WTC11 (cell line): ENCODE measurements at regions not wholly inside any gene's neighbourhood (a gene's known extent, or its start where the extent isn't known, plus 50 kb on each side); places are given as distances from the start of the nearest gene placed in this dataset.

Experiments used
- ATAC-seq: fragments of 200-7000 bp; cut with Tn5 transposase; 2 replicates; pipeline ENCODE4 v1.10.0; 2021; ENCODE audit warnings: mild to moderate bottlenecking, moderate library complexity
- CTCF ChIA-PET: fragments of 300-600 bp; sonication (Branson Sonifier 250); formaldehyde crosslinking; loops from one replicate; lab custom pipeline; 2021; ENCODE audit warnings: antibody characterized with exemption; lab: Charles Lee
- POLR2A ChIA-PET: fragments of 350-600 bp; sonication (Branson Sonifier 250); formaldehyde crosslinking; loops from one replicate; lab custom pipeline; 2021; ENCODE audit warnings: antibody characterized with exemption; lab: Charles Lee
- DNase-seq: peaks from one replicate; pipeline ENCODE4 v3.0.0; 2021; ENCODE audit warnings: low spot score
- H3K27ac Mint-ChIP-seq: 2 replicates; pipeline ENCODE4 v1.8.0; 2021; ENCODE audit warnings: mixed read lengths
- H3K27me3 Mint-ChIP-seq: 2 replicates; pipeline ENCODE4 v1.8.0; 2021; ENCODE audit warnings: low read depth, mild to moderate bottlenecking, moderate library complexity, mixed read lengths
- H3K36me3 Mint-ChIP-seq: 2 replicates; pipeline ENCODE4 v1.8.0; 2021; ENCODE audit warnings: mixed read lengths
- H3K4me1 Mint-ChIP-seq: 2 replicates; pipeline ENCODE4 v1.8.0; 2022; ENCODE audit warnings: mixed read lengths
- H3K4me3 Mint-ChIP-seq: 2 replicates; pipeline ENCODE4 v1.8.0; 2021; ENCODE audit warnings: mild to moderate bottlenecking, moderate library complexity, mixed read lengths
- H3K9me3 Mint-ChIP-seq: 2 replicates; pipeline ENCODE4 v1.8.0; 2021; ENCODE audit warnings: mixed read lengths
- AFF4 ChIP-seq: sonication (generic); formaldehyde crosslinking; IDR thresholded peaks from 2 replicates; pipeline ENCODE4 v1.8.1; 2023; ENCODE audit warnings: mild to moderate bottlenecking, missing genetic modification reagents, borderline replicate concordance
- AR ChIP-seq: fragments of 250-450 bp; sonication (Bioruptor Pico); IDR thresholded peaks from 2 replicates; pipeline ENCODE4 v1.9.0; 2021; ENCODE audit warnings: mild to moderate bottlenecking
- ATF1 ChIP-seq: sonication (generic); formaldehyde crosslinking; IDR thresholded peaks from 2 replicates; pipeline ENCODE4 v1.8.1; 2023; ENCODE audit warnings: mild to moderate bottlenecking, moderate library complexity, missing genetic modification reagents
- CBFB ChIP-seq: sonication (generic); formaldehyde crosslinking; IDR thresholded peaks from 2 replicates; pipeline ENCODE4 v1.8.1; 2022; ENCODE audit warnings: mild to moderate bottlenecking, low read depth, missing genetic modification reagents
- CDX4 ChIP-seq: fragments of 250-450 bp; sonication (Bioruptor Pico); IDR thresholded peaks from 2 replicates; pipeline ENCODE4 v1.9.0; 2021; ENCODE audit warnings: moderate library complexity, mild to moderate bottlenecking, inconsistent platforms, borderline replicate concordance
- E2F5 ChIP-seq: sonication (generic); formaldehyde crosslinking; IDR thresholded peaks from 2 replicates; pipeline ENCODE4 v1.8.1; 2022; ENCODE audit warnings: mild to moderate bottlenecking, moderate library complexity, missing genetic modification reagents
- EMX1 ChIP-seq: fragments of 250-450 bp; sonication (Bioruptor Pico); IDR thresholded peaks from 2 replicates; pipeline ENCODE4 v1.8.0; 2021; ENCODE audit warnings: mild to moderate bottlenecking
- JUN ChIP-seq: sonication (generic); formaldehyde crosslinking; IDR thresholded peaks from 2 replicates; pipeline ENCODE4 v1.8.0; 2023; ENCODE audit warnings: mild to moderate bottlenecking, missing genetic modification reagents
- MLX ChIP-seq: sonication (generic); formaldehyde crosslinking; IDR thresholded peaks from 2 replicates; pipeline ENCODE4 v1.8.1; 2023; ENCODE audit warnings: mild to moderate bottlenecking, missing genetic modification reagents, moderate library complexity
- MXD4 ChIP-seq: fragments of 250-450 bp; sonication (Bioruptor Pico); IDR thresholded peaks from 2 replicates; pipeline ENCODE4 v1.8.0; 2021; ENCODE audit warnings: mild to moderate bottlenecking, moderate library complexity, borderline replicate concordance
- MYBL2 ChIP-seq: sonication (generic); formaldehyde crosslinking; IDR thresholded peaks from 2 replicates; pipeline ENCODE4 v1.8.1; 2023; ENCODE audit warnings: mild to moderate bottlenecking, moderate library complexity, missing genetic modification reagents
- NFE2L1 ChIP-seq: sonication (generic); formaldehyde crosslinking; IDR thresholded peaks from 2 replicates; pipeline ENCODE4 v1.8.1; 2023; ENCODE audit warnings: missing genetic modification reagents
- PRRX2 ChIP-seq: fragments of 250-450 bp; sonication (Bioruptor Pico); IDR thresholded peaks from 2 replicates; pipeline ENCODE4 v1.8.0; 2021; ENCODE audit warnings: mild to moderate bottlenecking
- RELA ChIP-seq: sonication (generic); formaldehyde crosslinking; IDR thresholded peaks from 2 replicates; pipeline ENCODE4 v1.8.1; 2022; ENCODE audit warnings: missing genetic modification reagents, mild to moderate bottlenecking, borderline replicate concordance
- RORB ChIP-seq: fragments of 250-450 bp; sonication (Bioruptor Pico); IDR thresholded peaks from 2 replicates; pipeline ENCODE4 v1.9.0; 2021; ENCODE audit warnings: mild to moderate bottlenecking
- SMAD3 ChIP-seq: sonication (generic); formaldehyde crosslinking; IDR thresholded peaks from 2 replicates; pipeline ENCODE4 v1.8.0; 2022; ENCODE audit warnings: missing genetic modification reagents, mild to moderate bottlenecking, borderline replicate concordance
- TCF7 ChIP-seq: sonication (generic); formaldehyde crosslinking; IDR thresholded peaks from 2 replicates; pipeline ENCODE4 v1.8.0; 2022; ENCODE audit warnings: mild to moderate bottlenecking, low read depth, missing genetic modification reagents, moderate library complexity
- USF1 ChIP-seq: sonication (generic); formaldehyde crosslinking; IDR thresholded peaks from 2 replicates; pipeline ENCODE4 v1.8.0; 2022; ENCODE audit warnings: mild to moderate bottlenecking, missing genetic modification reagents
- ZNF281 ChIP-seq: sonication (generic); formaldehyde crosslinking; IDR thresholded peaks from 2 replicates; pipeline ENCODE4 v1.8.0; 2023; ENCODE audit warnings: mild to moderate bottlenecking, missing genetic modification reagents
- ZNF425 ChIP-seq: fragments of 250-450 bp; sonication (Bioruptor Pico); conservative IDR thresholded peaks from 2 replicates; pipeline ENCODE4 v1.9.0; 2021; ENCODE audit warnings: mild to moderate bottlenecking
- ZNF671 ChIP-seq: fragments of 250-450 bp; sonication (Bioruptor Pico); IDR thresholded peaks from 2 replicates; pipeline ENCODE4 v1.8.0; 2021; ENCODE audit warnings: mild to moderate bottlenecking

- Mint-ChIP-seq H3K27me3 (no peaks in the 10 kb centered on the region), H3K27ac (no peak overlapping the region), H3K36me3 (no peaks in the 10 kb centered on the region), H3K4me3 (no peak overlapping the region), H3K4me1 (no peaks in the 10 kb centered on the region), H3K9me3 (no peaks in the 10 kb centered on the region)
- no peak for ATAC-seq
- no peak for TF ChIP-seq MLX (CRISPR knock-in tag)
- TF ChIP-seq MYBL2: no peak
- TF ChIP-seq SMAD3 (CRISPR knock-in tag): no peak
- no peak for TF ChIP-seq JUN (CRISPR knock-in tag)
- TF ChIP-seq ATF1 (CRISPR knock-in tag): no peak
- TF ChIP-seq CDX4: no peak
- TF ChIP-seq ZNF671 (CRISPR knock-in tag): no peak
- no peak for TF ChIP-seq EMX1 (CRISPR knock-in tag)
- TF ChIP-seq ZNF281 (CRISPR knock-in tag): no peak
- no peak for TF ChIP-seq CBFB (CRISPR knock-in tag)
- TF ChIP-seq AFF4: no peak
- no peak for DNase-seq
- ChIA-PET CTCF (no interaction called here), POLR2A (no interaction called here)
These were observed 365.1 kb upstream of the ETAA1 start for GRCh38 chr2:67032076-67032475.

- no peak overlapping the region for H3K4me3 Mint-ChIP-seq
- H3K4me1 Mint-ChIP-seq: peaks cover 4% of the 10 kb centered on the region; the same call in 1 of the 2 replicates
- DNase-seq (no peak), ATAC-seq (no peak)
- H3K36me3 Mint-ChIP-seq: no peaks in the 10 kb centered on the region
- H3K27ac Mint-ChIP-seq: no peak overlapping the region
- no peaks in the 10 kb centered on the region for H3K27me3 Mint-ChIP-seq
- no peaks in the 10 kb centered on the region for H3K9me3 Mint-ChIP-seq
- ChIA-PET CTCF (no interaction called here), POLR2A (no interaction called here)
- no peak for TF ChIP-seq PRRX2 (CRISPR knock-in tag)
- TF ChIP-seq MXD4 (CRISPR knock-in tag): no peak
- no peak for TF ChIP-seq AR (CRISPR knock-in tag)
- no peak for TF ChIP-seq E2F5 (CRISPR knock-in tag)
- TF ChIP-seq TCF7 (CRISPR knock-in tag): no peak
- no peak for TF ChIP-seq USF1
- no peak for TF ChIP-seq RORB
- TF ChIP-seq MLX (CRISPR knock-in tag): no peak
- no peak for TF ChIP-seq ZNF425
- no peak for TF ChIP-seq NFE2L1 (CRISPR knock-in tag)
- no peak for TF ChIP-seq RELA
These were observed 360.7 kb upstream of the ETAA1 start for GRCh38 chr2:67036444-67036843.
